Right ventricle myocardium superior (tissue), 1 donor: ENCODE measurements at regions not wholly inside any gene's neighbourhood (a gene's known extent, or its start where the extent isn't known, plus 50 kb on each side); places are given as distances from the start of the nearest gene placed in this dataset.
A peak's percentile ranks its signal among the peaks of the same experiment; 100 is the strongest.

Experiments
- ATAC-seq: fragments of 200-7000 bp; cut with Tn5 transposase; one replicate; pipeline ENCODE4 v1.9.1; 2020; ENCODE audit warnings: mild to moderate bottlenecking; ENCODE audit not compliant: poor library complexity
- DNase-seq: peaks from one replicate; pipeline ENCODE4 v3.0.0-alpha.2; 2020
- intact Hi-C: fragments of 100-400 bp; cut with DNase I; formaldehyde crosslinking; loops from one replicate; pipeline ENCODE4 v1.11.2; 2022
- donor health status: DM: no; HTN: yes; CAD: no; lungs with severe emphysema.

- ATAC-seq (no peak), DNase-seq (no peak)
- intact Hi-C loops: no loop called here
Measured at GRCh38 chr14:42629553-42629952, 1022.9 kb downstream of the LRFN5 start.

DNA sequence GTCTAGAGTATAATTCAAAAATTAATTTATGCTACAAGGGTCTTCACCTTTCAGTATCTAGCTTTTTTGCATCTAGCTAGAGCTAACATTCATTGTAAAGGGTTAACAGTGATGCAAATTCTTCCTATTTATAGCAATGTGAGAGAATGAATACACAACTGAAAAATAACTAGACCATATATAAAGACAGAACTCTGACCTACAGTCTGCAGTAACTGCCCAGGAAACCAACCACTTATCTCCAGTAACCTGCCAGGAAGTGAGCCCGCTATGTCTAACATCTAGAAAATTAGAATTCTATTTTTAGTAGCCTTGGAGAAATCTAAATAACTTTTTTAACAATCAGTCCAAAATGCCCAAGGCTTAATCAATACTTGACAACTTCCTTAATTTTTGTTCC, 1021.9 kb downstream of the LRFN5 start:
- intact Hi-C loops: no loop called here
- ATAC-seq (no peak), DNase-seq (no peak)

DNA sequence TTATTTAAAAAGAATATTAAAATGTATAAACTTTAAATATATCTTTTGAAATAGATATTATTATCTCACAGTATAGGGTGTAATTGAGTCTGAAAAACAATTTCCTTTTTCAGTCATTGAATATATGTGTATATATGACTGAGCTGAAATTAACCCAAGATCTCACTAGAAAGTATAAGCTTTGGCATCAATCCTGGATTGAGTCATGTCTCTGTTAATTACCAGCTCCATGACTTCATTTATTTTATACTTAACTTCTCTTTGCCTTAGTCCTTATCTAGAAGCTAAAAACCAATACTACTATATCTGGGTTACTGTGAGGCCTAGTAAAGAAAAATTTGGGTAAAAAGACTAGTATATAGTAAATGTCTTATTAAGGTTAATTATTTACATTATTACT, 1020.3 kb downstream of the LRFN5 start:
- intact Hi-C loops: no loop called here
- DNase-seq: no peak
- ATAC-seq: no peak

- DNase-seq (no peak), ATAC-seq (no peak)
- intact Hi-C loops: no loop called here
Measured at GRCh38 chr14:42624980-42625761, 1018.5 kb downstream of the LRFN5 start.

GRCh38 chr14:42617005-42617404, 1010.3 kb downstream of the LRFN5 start:
- intact Hi-C loops: no loop called here

GRCh38 chr14:42606839-42607238, 1000.2 kb downstream of the LRFN5 start:
- intact Hi-C loops: no loop called here
- ATAC-seq: no peak

More at GRCh38 chr14:42617005-42617404, 1010.3 kb downstream of the LRFN5 start:
- no peak for ATAC-seq
- no peak for DNase-seq

DNA sequence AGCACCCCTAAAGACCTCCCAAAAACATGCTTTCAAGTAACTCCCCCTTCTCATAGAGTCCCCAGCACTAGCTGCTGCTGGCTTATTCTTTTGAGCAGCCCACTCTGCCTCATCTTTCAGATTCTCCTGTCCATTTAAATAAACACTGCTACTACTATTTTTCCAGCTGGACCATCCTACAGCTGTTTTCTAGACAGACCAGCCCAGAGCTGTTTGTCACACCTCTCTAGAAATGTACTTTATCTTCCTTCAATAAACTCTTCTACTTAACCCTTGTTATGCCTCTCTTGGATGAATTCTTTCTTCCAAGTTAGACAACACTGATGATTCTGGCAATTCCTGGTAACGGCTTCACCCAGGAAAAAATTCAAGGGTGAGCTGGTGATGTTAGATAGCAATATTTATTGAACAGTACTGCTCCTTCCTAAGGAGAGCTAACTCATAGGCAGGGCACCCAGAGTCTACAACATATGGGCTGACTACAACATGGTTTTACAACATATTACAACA, 995.7 kb downstream of the LRFN5 start:
- ATAC-seq (no peak), DNase-seq (no peak)
- intact Hi-C loops: no loop called here

More at GRCh38 chr14:42606839-42607238, 1000.2 kb downstream of the LRFN5 start:
- DNase-seq: no peak

DNA sequence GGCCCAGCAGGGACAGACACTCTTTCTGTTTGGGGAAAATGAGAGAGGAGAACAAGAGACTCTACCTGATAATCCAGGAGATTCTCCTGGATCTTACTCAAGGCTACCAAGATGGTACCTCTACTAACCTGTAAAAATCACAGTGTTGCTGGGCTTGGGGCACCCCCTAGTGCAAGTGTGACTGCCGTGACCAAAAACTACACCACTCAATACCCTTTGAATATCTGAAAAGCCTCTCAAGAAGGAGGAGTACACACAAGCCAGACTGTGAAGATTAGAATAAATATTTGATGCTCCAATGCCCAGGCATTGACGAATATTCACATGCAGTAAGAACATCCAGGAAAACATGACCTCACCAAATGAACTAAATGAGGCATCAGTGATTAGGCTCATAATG, 965.4 kb downstream of the LRFN5 start:
- ATAC-seq (no peak), DNase-seq (no peak)
- intact Hi-C loops: no loop called here

DNA sequence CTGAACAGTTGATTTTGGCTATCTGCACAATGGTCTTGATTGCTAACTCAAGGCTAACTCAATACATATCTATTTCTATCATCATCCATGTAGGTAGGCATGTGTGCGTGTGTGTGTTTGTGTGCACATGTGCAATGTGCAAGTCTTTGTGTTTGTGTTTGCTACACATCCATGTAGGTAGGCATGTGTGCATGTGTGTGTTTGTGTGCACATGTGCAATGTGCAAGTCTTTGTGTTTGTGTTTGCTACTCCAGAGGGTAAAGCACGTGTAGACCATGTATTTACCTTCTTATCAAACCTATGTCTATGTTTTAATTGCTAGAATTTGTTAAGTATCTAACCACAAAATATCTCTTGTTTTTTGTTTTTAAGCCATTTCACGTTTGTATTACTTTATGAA, 962.6 kb downstream of the LRFN5 start:
- ATAC-seq: no peak

DNA sequence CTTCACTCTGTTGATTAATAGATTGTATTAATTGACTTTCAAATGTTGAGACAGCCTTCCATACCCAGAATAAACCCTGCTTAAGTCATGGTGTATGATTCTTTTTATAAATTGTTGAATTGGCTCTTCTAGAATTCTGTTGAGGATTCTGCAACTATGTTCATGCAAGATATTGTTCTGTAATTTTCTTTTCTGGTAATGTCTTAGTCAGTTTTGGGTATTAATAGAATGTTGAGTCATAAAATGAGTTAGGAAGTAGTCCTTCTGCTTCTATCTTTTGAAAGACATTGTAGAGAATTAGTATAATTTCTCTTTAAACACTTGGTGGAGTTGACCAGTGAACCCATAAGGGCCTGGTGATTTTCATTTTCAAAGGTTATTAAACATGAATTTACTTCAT, 958.9 kb downstream of the LRFN5 start:
- intact Hi-C loops: no loop called here
- no peak for ATAC-seq
- no peak for DNase-seq

More for the DNA sequence above, 962.6 kb downstream of the LRFN5 start:
- no peak for DNase-seq
- intact Hi-C loops: no loop called here

DNA sequence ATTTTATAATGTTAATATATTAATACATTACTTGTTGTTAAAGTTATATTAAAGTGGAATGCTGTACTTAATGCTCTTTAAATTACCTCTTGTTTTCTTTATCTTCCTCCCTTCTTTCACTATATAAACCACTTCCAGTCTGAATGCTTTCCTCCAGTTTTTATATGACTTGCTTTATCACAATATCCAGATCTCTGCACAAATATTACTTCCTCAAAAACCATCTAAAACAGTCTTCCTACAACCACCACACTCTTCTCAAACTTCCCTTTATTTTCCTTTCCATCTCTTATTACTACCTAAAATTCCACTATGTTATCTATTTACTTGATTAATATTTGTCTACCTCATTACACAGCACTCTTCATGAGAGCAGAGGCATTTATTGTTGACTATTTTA, 956.6 kb downstream of the LRFN5 start:
- intact Hi-C loops: no loop called here
- ATAC-seq (no peak), DNase-seq (no peak)

DNA sequence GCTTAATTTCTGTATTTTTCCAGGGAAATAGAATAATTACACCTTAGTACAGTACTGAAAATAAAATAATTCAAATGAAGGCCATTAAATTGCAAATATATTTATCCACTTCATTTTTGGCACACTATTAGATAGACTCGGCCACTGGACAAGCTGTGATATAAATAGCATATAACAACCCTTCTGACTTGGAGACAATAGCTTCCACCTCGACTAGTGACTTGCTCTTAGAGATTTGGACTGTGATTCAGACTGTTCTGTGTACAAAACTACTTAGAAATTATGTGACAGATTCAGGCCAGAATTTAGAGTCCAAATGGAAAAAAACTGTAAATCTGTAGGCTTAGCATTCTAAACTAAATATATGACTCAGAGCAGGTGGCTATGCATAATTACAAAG, 949.9 kb downstream of the LRFN5 start:
- DNase-seq (no peak), ATAC-seq (peak; percentile 91)
- intact Hi-C loops: no loop called here

GRCh38 chr14:42555365-42555764, 948.7 kb downstream of the LRFN5 start:
- ATAC-seq: peak; percentile 95
- intact Hi-C loops: no loop called here
- DNase-seq: no peak

DNA sequence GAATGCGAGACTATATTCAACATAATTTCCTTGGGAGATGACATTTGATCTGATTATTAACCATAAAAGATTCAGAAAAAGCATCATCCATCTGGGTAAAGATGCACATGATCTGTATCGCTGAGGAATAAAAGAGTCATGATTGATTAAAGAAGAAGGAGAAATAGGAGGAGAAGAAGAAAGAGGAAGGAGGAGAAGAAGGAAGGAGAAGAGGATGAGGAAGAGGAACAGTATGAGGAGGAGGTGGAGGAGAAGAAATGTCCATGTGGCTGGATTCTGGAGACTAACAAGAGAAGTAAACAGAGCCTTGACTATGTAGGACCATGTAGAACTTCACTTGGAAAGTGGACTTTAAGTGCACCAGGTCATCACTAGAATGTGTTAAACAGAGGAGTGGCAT, 947.4 kb downstream of the LRFN5 start:
- DNase-seq (no peak), ATAC-seq (no peak)
- intact Hi-C loops: no loop called here

GRCh38 chr14:42550310-42550709, 943.6 kb downstream of the LRFN5 start:
- intact Hi-C loops: no loop called here
- ATAC-seq (peak; percentile 75), DNase-seq (no peak)

- DNase-seq (no peak), ATAC-seq (peak; percentile 81)
- intact Hi-C loops: no loop called here
Measured at GRCh38 chr14:42548349-42548748, 941.7 kb downstream of the LRFN5 start.

DNA sequence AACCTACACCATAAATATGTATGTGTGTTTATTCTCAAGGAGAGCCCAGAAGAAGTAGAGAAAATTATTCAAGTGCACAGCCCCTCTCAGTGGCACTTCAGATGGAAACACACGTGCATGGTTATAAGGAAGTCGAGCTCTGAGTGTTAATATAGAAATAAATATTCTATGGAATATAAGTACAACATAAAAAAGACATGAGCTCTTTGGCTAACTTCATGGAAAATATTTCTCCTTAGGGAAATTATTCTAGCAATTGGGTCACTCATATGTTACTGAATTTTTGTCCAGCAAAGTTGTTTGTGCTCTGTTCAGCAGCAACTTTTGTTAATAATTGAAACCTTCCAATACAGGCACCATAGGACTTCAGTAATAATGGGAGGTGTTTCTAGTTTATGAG, 939.0 kb downstream of the LRFN5 start:
- ATAC-seq (no peak), DNase-seq (no peak)
- intact Hi-C loops: no loop called here

- DNase-seq (no peak), ATAC-seq (no peak)
- intact Hi-C loops: no loop called here
Measured at GRCh38 chr14:42541535-42542001, 934.9 kb downstream of the LRFN5 start.

DNA sequence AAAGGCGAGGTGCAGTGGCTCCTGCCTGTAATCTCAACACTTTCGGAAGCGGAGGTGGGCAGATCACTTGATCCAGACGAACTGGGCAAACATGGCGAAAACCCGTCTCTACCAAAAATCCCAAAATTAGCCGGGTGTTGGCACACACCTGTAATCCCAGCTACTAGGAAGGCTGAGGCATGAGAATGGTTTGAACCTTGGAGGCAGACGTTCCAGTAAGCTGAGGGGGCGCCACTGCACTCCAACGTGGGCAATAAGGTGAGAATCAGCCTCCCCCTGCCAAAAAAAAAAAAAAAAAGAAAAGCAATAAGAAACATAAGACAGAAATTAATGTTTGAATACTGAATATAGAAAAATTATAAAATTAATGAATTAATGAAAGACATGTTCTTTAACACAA, 928.7 kb downstream of the LRFN5 start:
- intact Hi-C loops: no loop called here
- no peak for DNase-seq
- no peak for ATAC-seq

DNA sequence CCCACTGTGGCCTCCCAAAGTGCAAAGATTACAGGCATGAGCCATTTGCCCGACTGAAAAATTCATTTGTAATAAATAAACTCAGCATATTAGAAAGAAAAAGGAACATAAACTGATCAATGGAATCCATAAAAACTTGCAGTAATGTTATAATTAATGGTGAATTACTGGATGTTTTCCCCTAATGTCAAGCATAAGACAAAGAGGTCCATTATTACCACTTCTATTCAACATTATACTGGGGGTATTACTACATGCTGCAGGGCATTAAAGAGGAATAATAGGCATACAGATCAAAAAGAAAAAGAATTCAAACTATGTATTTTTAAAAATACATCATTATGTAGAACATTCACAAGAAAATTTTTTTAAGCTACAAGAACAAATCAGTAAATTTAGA, 926.8 kb downstream of the LRFN5 start:
- ATAC-seq (no peak), DNase-seq (no peak)
- intact Hi-C loops: no loop called here

- intact Hi-C loops: no loop called here
- ATAC-seq (no peak), DNase-seq (no peak)
Measured at GRCh38 chr14:42532194-42532593, 925.5 kb downstream of the LRFN5 start.
